ENCODE measurements at regions not wholly inside any gene's neighbourhood (a gene's known extent, or its start where the extent isn't known, plus 50 kb on each side); places are given as distances from the start of the nearest gene placed in this dataset.

GRCh38 chr5:56482363-56482762 lies 249.2 kb upstream of the ANKRD55 start:
- intact Hi-C loops (cut with micrococcal nuclease): no loop called here
- Histone ChIP-seq H3K9me1 (ENCODE audit: control insufficient read depth, insufficient read depth, low read length) (no peaks in the 10 kb centered on the region), H3K4me1 (replicated peaks in 1 of 2; ENCODE audit: control insufficient read depth in 2 of 2, insufficient read depth in 2 of 2, low read length in 2 of 2) (peaks cover 0 to 13% of the 10 kb centered on the region in 2 experiments; a peak in 2 of 5 replicates), H3K79me2 (ENCODE audit: control insufficient read depth, insufficient read depth, low read length) (no peaks in the 10 kb centered on the region), H3K27ac (ENCODE audit: extremely low read depth, low read depth, low read length) (no peak overlapping the region), H3K4me2 (ENCODE audit: insufficient read depth, low read length) (no peak overlapping the region), H3K9ac (ENCODE audit: insufficient read depth in 1 of 2, low read depth in 2 of 2, low read length in 2 of 2) (no peak overlapping the region), H3K27me3 (ENCODE audit: control insufficient read depth in 2 of 2, insufficient read depth in 2 of 2, low read length in 2 of 2) (peaks cover 13 to 28% of the 10 kb centered on the region in 2 experiments), H2AFZ (ENCODE audit: low read depth, low read length) (no peak overlapping the region), H3K36me3 (ENCODE audit: control insufficient read depth, insufficient read depth, low read length) (no peaks in the 10 kb centered on the region), H4K20me1 (replicated peaks; ENCODE audit: control insufficient read depth, insufficient read depth, low read length) (no peaks in the 10 kb centered on the region), H3K9me3 (replicated peaks; ENCODE audit: control insufficient read depth, insufficient read depth, low read depth, low read length) (0 out of 2 replicates have a peak, but pooled peaks cover 2% of the 10 kb centered on the region), H3K4me3 (no peak overlapping the region)
- ATAC-seq (no peak), DNase-seq (ENCODE audit: extremely low read depth in 1 of 4, low spot score in 3 of 4) (no peak), FAIRE-seq (no peak)
- ChIA-PET POLR2A (no interaction called here), CTCF (ENCODE audit: low intra/inter-chr PET ratio) (no interaction called here)
- 6% methylated on average over 3 of the region's 3 CpGs for WGBS (ENCODE audit: insufficient coverage, low coverage, missing lambda C conversion rate)
- in situ Hi-C loops (cut with MboI): no loop called here
- no TSS peak for BruUV-seq (replicated peaks)
- TF ChIP-seq PHF8 (IDR thresholded peaks at IDR 0.05; ENCODE audit: borderline replicate concordance, low read length): no peak
- TF ChIP-seq ELF1 (tag; IDR thresholded peaks at IDR 0.05): no peak
- no peak for TF ChIP-seq HNRNPUL1 (IDR thresholded peaks at IDR 0.05; ENCODE audit: low read length)
- no peak for TF ChIP-seq RFX7 (CRISPR knock-in tag; IDR thresholded peaks at IDR 0.05)
- no peak for TF ChIP-seq HDAC6 (IDR thresholded peaks at IDR 0.05; ENCODE audit: low read depth, low read length)
- TF ChIP-seq MCM3 (IDR thresholded peaks at IDR 0.05): no peak
- no peak for TF ChIP-seq RERE (CRISPR knock-in tag; IDR thresholded peaks at IDR 0.05; ENCODE audit: borderline replicate concordance)

Data from K562 (cell line).